GM10266 (cell line): ENCODE measurements at regions not wholly inside any gene's neighbourhood (a gene's known extent, or its start where the extent isn't known, plus 50 kb on each side); places are given as distances from the start of the nearest gene placed in this dataset.

Experiments used
- DNase-seq: peaks from one replicate; pipeline ENCODE4 v3.0.0; 2012; ENCODE audit errors: extremely low spot score
- TF ChIP-seq, protein P1 (sequence below): IDR thresholded peaks from 2 replicates; pipeline ENCODE4 v1.5.1; 2012; ENCODE audit warnings: mild to moderate bottlenecking, low read depth; ENCODE audit not compliant: control insufficient read depth, insufficient read depth; ENCODE audit errors: missing control alignments

DNA sequence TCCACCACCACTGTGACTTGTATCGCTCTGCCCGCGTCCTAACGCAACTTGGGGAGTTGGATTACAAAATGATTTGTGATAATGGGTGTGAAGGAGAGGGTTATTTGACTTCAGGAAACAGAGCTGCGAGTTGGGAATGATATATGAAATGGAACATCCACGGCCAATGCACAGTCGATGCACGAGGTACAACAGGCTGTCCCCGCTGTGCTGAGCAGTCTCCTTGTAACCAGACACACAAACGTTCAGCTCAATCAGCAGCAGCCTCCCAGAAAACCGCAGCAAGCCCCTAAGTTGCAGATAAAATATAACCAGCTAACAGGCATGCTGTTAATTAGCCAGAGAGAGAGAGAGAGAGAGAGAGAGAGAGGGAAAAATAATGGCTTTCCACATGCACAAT lies 332.7 kb upstream of the MGMT start:
- DNase-seq: no peak
- TF ChIP-seq, protein P1, sequence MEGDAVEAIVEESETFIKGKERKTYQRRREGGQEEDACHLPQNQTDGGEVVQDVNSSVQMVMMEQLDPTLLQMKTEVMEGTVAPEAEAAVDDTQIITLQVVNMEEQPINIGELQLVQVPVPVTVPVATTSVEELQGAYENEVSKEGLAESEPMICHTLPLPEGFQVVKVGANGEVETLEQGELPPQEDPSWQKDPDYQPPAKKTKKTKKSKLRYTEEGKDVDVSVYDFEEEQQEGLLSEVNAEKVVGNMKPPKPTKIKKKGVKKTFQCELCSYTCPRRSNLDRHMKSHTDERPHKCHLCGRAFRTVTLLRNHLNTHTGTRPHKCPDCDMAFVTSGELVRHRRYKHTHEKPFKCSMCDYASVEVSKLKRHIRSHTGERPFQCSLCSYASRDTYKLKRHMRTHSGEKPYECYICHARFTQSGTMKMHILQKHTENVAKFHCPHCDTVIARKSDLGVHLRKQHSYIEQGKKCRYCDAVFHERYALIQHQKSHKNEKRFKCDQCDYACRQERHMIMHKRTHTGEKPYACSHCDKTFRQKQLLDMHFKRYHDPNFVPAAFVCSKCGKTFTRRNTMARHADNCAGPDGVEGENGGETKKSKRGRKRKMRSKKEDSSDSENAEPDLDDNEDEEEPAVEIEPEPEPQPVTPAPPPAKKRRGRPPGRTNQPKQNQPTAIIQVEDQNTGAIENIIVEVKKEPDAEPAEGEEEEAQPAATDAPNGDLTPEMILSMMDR: no peak

DNA sequence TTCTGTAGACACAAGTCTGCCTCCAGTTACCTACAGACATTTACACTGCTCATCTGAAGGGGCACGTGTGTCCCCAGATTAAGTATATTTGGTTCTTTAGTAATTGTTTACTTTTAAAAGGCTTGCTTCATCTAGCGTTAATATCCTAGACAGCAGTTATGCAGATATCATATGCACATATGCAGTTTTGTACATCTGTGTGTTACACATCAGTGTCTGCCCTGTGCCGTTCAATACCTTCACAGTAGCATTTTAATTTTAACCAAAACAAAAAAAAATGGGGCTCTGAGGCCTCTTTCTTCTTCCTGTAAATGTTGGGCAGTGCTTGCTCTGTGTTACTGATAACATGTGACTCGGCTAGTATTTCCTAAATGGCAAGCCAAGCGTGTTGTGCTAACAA lies 331.4 kb upstream of the MGMT start:
- TF ChIP-seq, protein P1: no peak
- DNase-seq: no peak

DNA sequence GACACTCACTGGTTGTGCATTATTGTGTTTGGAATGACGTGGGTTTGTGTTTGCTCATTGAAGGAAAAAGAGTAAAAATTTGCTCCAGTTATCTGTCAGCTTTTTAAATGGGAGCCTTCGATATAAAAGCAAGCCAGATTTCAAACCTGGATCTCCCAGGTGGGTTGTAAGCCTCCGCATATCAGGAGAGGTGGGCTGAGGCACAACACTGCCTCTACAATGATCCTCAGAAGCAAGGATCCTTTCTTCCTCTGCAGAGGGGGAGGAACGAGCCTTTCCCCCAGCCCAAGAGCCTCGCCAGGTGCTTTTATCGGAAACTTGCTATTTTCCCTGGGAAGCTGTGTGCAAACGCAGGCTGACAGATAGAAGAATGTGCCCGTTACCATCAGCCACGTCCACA lies 331.0 kb upstream of the MGMT start:
- DNase-seq: no peak
- TF ChIP-seq, protein P1: no peak

DNA sequence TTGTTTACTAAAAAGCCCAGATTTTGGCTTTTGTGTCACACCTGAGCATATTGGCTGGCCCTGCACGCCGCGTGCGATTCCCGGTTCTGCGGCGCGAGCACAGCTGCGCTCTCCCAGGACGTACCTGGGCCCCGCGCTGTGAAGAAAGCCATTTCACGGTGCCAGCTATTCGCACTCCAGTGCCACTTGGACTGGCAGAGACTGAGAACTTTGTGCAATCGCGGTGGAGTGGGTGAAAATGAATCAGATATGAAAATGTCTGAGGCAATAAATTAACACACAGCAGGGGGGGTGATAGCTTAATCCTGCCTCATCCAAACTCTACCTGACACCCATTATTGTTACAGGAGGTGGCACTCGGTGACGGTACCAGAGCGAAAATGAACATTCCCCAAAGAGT lies 330.1 kb upstream of the MGMT start:
- TF ChIP-seq, protein P1: no peak
- DNase-seq: no peak

DNA sequence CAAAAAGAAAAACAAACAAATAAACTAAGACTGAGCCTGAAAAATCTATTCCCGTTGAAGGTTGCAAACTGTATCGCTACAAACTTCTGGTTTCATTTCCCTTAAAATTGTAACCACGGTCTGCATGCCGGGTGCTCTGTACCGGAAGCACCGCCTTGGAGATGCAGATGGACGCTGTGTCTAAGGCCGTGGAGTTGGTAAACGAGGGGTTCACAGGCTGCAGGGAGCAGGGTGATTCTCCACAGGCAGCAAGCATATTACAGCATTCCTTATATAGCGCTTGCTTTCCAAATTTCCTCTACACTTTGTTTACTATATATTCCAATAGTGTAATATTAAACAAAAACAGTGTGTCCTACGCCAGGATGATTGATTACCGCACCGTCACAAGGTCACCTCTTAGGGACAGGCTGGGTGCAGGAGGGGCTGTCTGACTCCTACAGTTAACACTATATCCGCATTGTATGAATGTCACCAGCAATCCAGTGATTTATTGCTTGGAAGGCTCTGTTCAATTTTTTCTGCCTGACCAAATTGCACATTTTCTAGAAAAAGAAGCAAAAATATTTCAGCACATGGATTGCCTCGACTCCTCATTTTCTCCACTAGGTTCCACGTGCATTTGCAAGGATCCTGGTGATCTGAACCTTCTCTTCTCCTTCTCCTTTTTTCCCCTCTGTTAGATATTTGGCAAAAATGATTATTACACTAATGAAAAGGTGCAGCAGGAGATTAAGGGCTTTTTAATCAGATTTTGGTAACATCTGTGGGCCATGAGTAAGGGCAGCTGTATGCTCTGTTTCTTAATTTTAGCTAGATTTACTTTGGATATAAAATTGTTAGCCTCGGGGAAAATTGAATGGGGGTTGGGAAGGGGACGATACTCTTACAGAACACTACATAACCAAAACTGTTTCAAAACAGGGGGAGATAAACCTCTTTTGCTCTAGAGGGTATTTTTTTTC lies 325.8 kb upstream of the MGMT start:
- DNase-seq: no peak

DNA sequence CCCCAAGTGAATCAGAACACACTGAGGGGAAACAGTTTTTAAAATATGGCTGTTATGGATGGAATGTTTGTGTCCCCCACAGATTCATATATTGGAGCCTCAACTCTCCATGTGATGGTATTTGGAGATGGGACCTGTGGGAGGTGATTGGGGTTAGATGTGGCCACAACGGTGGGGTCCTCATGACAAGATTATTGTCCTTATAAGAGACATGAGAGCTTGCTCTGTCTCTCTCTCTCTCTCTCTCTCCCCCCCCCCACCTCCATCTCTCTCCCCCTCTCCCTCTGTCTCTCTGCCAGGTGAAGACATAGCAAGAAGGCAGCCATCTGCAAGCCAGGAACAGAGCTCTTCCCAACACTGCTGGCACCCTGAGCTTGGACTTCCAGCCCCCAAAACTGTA lies 315.8 kb upstream of the MGMT start:
- TF ChIP-seq, protein P1: no peak

More for the DNA sequence above, 325.8 kb upstream of the MGMT start:
- TF ChIP-seq, protein P1: no peak

DNA sequence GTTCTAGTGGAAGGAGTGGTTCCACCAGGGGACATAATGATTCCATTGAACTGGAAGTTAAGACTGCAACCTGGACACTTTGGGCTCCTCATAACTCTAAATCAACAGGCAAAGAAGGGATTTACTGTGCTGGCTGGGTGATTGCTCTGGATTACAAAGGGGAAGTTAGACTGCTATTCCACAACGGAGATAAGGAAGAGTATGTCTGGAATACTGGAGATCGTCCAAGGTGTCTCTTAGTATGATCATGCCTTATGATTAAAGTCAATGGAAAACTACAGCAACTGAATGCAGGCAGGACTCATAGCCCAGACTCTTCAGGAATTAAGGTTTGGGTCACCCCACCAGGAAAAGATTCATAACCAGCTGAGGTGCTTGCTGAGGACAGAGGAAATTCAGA lies 310.6 kb upstream of the MGMT start:
- TF ChIP-seq, protein P1: no peak

More for the DNA sequence above, 315.8 kb upstream of the MGMT start:
- DNase-seq: no peak

More for the DNA sequence above, 310.6 kb upstream of the MGMT start:
- no peak for DNase-seq
